MCF 10A (cell line): ENCODE measurements at regions not wholly inside any gene's neighbourhood (a gene's known extent, or its start where the extent isn't known, plus 50 kb on each side); places are given as distances from the start of the nearest gene placed in this dataset.
"Not testable (repeated sequence)": the region's sequence is repeated elsewhere in the genome, so short reads cannot be mapped to it uniquely, and the experiment has no call there.

ENCODE experiments used
- BruUV-seq: library from RNA; stranded (reverse); fragments of 400-500 nt; replicated peaks from 2 replicates; lab custom pipeline; 2021; lab: Mats Ljungman, UMichigan
- CTCF ChIA-PET: fragments of 300-600 bp; sonication (Branson Sonifier 250); formaldehyde crosslinking; extraction: SDS; loops from one replicate; lab custom pipeline; 2021; ENCODE audit warnings: antibody characterized with exemption, inconsistent platforms; lab: Yijun Ruan, JAX
- POLR2A ChIA-PET: fragments of 300-600, 350-650 bp; sonication (Branson Sonifier 250); formaldehyde crosslinking; extraction: SDS; loops from one replicate; lab custom pipeline; 2020; ENCODE audit warnings: antibody characterized with exemption, inconsistent platforms; lab: Yijun Ruan, JAX
- DNase-seq: peaks from one replicate; pipeline ENCODE4 v3.0.0-alpha.2; 2018; ENCODE audit not compliant: unreplicated experiment
- H3K27ac Mint-ChIP-seq: one replicate; pipeline ENCODE4 v1.8.0; 2022; ENCODE audit warnings: mild to moderate bottlenecking, low read depth, mixed read lengths; ENCODE audit not compliant: unreplicated experiment
- H3K27me3 Mint-ChIP-seq: one replicate; pipeline ENCODE4 v1.8.0; 2022; ENCODE audit warnings: mixed read lengths; ENCODE audit not compliant: insufficient read depth, unreplicated experiment
- H3K36me3 Mint-ChIP-seq: one replicate; pipeline ENCODE4 v1.8.0; 2022; ENCODE audit warnings: mild to moderate bottlenecking, moderate library complexity, mixed read lengths; ENCODE audit not compliant: insufficient read depth, unreplicated experiment
- H3K4me1 Mint-ChIP-seq: one replicate; pipeline ENCODE4 v1.8.0; 2022; ENCODE audit warnings: mixed read lengths; ENCODE audit not compliant: insufficient read depth, unreplicated experiment
- H3K4me3 Mint-ChIP-seq: one replicate; pipeline ENCODE4 v1.8.0; 2022; ENCODE audit warnings: mild to moderate bottlenecking, moderate library complexity, mixed read lengths; ENCODE audit not compliant: unreplicated experiment
- H3K9me3 Mint-ChIP-seq: one replicate; pipeline ENCODE4 v1.8.0; 2022; ENCODE audit warnings: mixed read lengths; ENCODE audit not compliant: unreplicated experiment
- intact Hi-C: fragments of 100-400 bp; cut with micrococcal nuclease; formaldehyde crosslinking; loops from 2 replicates; pipeline ENCODE4 v1.14.1; 2022
- TF ChIP-seq, protein P1 (sequence below): fragments of 200-600 bp; IDR thresholded peaks from one replicate; pipeline ENCODE4 v1.8.0; 2022; ENCODE audit warnings: antibody characterized with exemption, mild to moderate bottlenecking; ENCODE audit not compliant: unreplicated experiment

DNA sequence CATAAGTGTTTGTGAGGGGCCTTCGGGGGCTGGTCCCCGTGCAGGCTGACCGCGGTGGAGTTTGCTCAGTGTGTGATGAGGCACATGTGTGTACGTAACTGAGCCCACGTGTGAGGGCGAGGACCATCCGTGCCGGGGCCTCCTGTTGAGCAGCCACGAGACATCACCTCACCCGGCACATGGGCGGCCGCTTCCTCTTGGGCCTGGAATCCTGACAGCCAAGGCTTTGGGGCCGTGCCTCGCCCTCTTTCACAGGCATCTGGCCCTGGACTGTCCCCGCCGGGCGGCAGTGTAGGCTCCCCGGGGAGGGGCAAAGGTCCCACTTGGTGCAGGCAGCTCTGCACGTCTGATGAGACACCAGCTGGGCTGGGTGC is 202.3 kb downstream of the DLL1 start:
- no peak for DNase-seq
- CTCF ChIA-PET, result no interaction called here
- intact Hi-C loops, result no loop called here
- Mint-ChIP-seq H3K9me3 (no peaks in the 10 kb centered on the region), H3K27me3 (no peaks in the 10 kb centered on the region), H3K27ac (no peak overlapping the region), H3K36me3 (no peaks in the 10 kb centered on the region), H3K4me3 (no peak overlapping the region), H3K4me1 (no peaks in the 10 kb centered on the region)
- BruUV-seq, result no TSS peak
- TF ChIP-seq, protein P1, sequence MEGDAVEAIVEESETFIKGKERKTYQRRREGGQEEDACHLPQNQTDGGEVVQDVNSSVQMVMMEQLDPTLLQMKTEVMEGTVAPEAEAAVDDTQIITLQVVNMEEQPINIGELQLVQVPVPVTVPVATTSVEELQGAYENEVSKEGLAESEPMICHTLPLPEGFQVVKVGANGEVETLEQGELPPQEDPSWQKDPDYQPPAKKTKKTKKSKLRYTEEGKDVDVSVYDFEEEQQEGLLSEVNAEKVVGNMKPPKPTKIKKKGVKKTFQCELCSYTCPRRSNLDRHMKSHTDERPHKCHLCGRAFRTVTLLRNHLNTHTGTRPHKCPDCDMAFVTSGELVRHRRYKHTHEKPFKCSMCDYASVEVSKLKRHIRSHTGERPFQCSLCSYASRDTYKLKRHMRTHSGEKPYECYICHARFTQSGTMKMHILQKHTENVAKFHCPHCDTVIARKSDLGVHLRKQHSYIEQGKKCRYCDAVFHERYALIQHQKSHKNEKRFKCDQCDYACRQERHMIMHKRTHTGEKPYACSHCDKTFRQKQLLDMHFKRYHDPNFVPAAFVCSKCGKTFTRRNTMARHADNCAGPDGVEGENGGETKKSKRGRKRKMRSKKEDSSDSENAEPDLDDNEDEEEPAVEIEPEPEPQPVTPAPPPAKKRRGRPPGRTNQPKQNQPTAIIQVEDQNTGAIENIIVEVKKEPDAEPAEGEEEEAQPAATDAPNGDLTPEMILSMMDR, result no peak
- POLR2A ChIA-PET, result no interaction called here

DNA sequence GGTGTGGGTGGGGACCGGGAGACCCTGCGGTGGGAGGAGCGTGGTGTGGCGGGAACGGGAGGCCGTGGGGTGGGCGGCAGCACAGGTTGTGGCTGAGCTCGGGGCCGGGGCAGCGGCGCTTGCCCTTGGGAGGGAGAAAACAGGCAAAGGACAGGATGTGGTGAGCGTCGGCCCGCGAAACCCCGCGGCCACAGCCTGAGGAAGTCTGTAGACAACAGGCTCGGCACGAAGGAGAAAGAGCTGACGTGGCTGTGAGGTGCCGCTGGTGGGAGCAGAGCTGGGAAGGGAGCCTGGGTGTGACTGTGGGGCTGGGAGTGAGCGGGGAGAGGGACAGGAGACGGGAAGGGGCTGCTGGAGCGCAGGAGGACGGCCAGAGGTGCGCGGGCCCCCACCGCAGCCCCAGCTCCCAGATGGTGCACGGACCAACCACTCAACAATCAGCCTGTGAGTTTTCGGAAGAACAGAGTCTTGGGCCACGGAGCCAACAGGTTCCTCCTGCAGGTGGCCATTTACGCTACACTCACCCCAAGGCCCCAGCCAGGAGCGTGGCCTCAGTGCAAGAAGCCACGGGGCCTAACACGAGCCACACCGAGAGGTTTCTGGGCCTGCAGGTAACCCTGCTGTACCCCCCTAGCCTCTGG is 202.8 kb downstream of the DLL1 start:
- no peak for DNase-seq
- ChIA-PET POLR2A (no interaction called here), CTCF (no interaction called here)
- BruUV-seq, result no TSS peak
- Mint-ChIP-seq H3K4me1 (no peaks in the 10 kb centered on the region), H3K27ac (no peak overlapping the region), H3K9me3 (no peaks in the 10 kb centered on the region), H3K27me3 (no peaks in the 10 kb centered on the region), H3K36me3 (no peaks in the 10 kb centered on the region), H3K4me3 (no peak overlapping the region)
- intact Hi-C loops, result no loop called here
- TF ChIP-seq, protein P1, result no peak

DNA sequence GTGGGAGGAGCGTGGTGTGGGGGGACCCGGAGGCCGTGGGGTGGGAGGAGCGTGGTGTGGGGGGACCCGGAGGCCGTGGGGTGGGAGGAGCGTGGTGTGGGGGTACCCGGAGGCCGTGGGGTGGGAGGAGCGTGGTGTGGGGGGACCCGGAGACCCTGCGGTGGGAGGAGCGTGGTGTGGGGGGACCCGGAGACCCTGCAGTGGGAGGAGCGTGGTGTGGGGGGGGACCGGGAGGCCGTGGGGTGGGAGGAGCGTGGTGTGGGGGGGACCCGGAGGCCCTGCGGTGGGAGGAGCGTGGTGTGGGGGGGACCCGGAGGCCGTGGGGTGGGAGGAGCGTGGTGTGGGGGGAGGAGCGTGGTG is 203.5 kb downstream of the DLL1 start:
- H3K27ac Mint-ChIP-seq, BruUV-seq, H3K27me3 Mint-ChIP-seq, H3K4me3 Mint-ChIP-seq, H3K4me1 Mint-ChIP-seq, CTCF ChIA-PET, intact Hi-C loops, DNase-seq, POLR2A ChIA-PET, H3K9me3 Mint-ChIP-seq, H3K36me3 Mint-ChIP-seq: not testable (repeated sequence)

DNA sequence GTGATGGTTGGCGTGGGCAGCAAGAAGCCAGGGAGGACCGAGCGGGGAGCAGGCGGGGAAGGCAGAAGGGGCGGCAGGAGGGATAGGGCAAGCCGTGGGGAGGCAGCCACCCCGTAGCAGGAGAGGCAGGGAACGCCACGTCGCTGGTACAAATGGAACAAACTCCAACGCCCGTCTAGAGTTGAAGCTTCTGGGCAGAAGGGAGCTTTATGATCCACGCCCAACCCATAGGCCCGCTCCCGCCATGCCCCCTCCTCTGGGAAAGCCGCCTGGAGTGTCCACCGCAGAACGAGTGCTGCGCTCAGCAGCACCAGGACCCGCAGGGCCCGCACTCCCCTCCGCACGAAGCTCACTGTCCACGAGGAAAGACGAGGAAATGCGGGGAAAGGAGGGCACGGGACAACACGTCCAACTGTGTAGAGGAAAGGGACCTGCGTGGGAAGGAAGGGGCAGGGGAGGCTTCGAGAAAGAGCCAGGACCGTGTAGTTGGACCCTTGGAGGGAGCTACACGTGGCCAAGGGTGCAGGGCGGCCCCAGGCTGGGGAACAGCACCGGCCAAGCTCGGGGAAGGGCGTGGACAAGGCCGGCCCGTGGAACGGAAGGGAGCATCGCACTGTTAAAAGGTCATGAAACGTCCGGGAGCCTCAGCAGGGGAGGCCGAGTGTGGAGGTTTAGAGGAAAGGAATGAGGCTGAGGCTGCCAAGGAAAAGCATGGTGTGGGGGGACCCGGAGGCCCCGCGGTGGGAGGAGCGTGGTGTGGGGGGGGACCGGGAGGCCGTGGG is 204.0 kb downstream of the DLL1 start:
- Mint-ChIP-seq H3K36me3 (no peaks in the 10 kb centered on the region), H3K27me3 (no peaks in the 10 kb centered on the region), H3K4me3 (no peak overlapping the region), H3K9me3 (no peaks in the 10 kb centered on the region), H3K4me1 (no peaks in the 10 kb centered on the region), H3K27ac (no peak overlapping the region)
- TF ChIP-seq, protein P1, result no peak
- BruUV-seq, result no TSS peak
- ChIA-PET POLR2A (no interaction called here), CTCF (interaction anchor here (0.6 kb wide), 1 partner anchor 29 kb away, joined by 3 read pairs; no protein-coding TSS in a partner anchor)
- intact Hi-C loops, result no loop called here
- no peak for DNase-seq
